Pancreas (tissue), 10 donors: ENCODE measurements at regions not wholly inside any gene's neighbourhood (a gene's known extent, or its start where the extent isn't known, plus 50 kb on each side); places are given as distances from the start of the nearest gene placed in this dataset.

ENCODE experiments used
- ATAC-seq, 4 donors: fragments of 200-7000 bp; cut with Tn5 transposase; one replicate each; pipeline versions ENCODE4 v1.8.0 to v1.9.1; 2020; ENCODE audit warnings: mild to moderate bottlenecking in 4 of 4, moderate library complexity in 4 of 4
- DNase-seq, 6 donors: peaks; one replicate each; pipeline ENCODE4 v3.0.0-alpha.2; 2020
- FAIRE-seq: peaks from 2 replicates; lab custom pipeline; 2012; peaks lifted over from hg19 to GRCh38; lab: Jason Lieb, UNC
- H3K27ac ChIP-seq, 4 donors: fragments of 200-600 bp; sonication (generic); 1 replicate in 3 of 4; 2 replicates in 1 of 4; pipeline versions ENCODE4 v1.5.0 to v1.8.0; 2020
- H3K27me3 ChIP-seq, 4 donors: fragments of 200-600 bp; one replicate each; pipeline ENCODE4 v1.8.0; 2021
- H3K36me3 ChIP-seq, 3 donors: fragments of 200-600 bp; sonication (generic) in 1 of 3; one replicate each; pipeline versions ENCODE4 v1.5.0 to v1.8.0; 2020 to 2021
- H3K4me1 ChIP-seq, 3 donors: fragments of 200-600 bp; one replicate each; pipeline ENCODE4 v1.8.0; 2021
- H3K4me3 ChIP-seq, 4 donors: fragments of 200-600 bp; sonication (generic) in 2 of 4; one replicate each; pipeline versions ENCODE4 v1.5.0 to v1.8.0; 2020 to 2021
- H3K9me3 ChIP-seq, 4 donors: fragments of 200-600 bp; one replicate each; pipeline ENCODE4 v1.8.0; 2021
- WGBS, 2 donors: extraction: QIAGEN DNeasy Blood & Tissue Kit; methylation state at CpG; one replicate each; pipeline ENCODE4 v1.1.7; 2013; 5-methylcytosine and 5-hydroxymethylcytosine counted together
- intact Hi-C, 3 donors: fragments of 100-400 bp; cut with DNase I; formaldehyde crosslinking; loops; one replicate each; pipeline versions ENCODE4 v1.11.1 to v1.14.2; 2022
- TF ChIP-seq, protein P1 (sequence below), 4 donors: fragments of 200-600 bp; sonication (generic) in 3 of 4; IDR thresholded peaks; one replicate each; pipeline versions ENCODE4 v1.5.0 to v1.8.0; 2021; ENCODE audit warnings: antibody characterized with exemption in 4 of 4
- donor health status: healthy with polysubstance abuse.
- donor health status: DM: no; HTN: no; CAD: no; lungs with moderate emphysema.
- donor health status: DM: no; HTN: no; CAD: no.
- donor health status: control.
- donor health status: control.
- donor health status: Bipolar disorder and iron deficiency.
- donor health status: DM: yes; HTN: yes; CAD: no.
- donor health status: DM: no; HTN: no; CAD: no.
- donor health status: DM: no; HTN: no; CAD: no.
- donor health status: DM: yes; HTN: yes; CAD: no.

DNA sequence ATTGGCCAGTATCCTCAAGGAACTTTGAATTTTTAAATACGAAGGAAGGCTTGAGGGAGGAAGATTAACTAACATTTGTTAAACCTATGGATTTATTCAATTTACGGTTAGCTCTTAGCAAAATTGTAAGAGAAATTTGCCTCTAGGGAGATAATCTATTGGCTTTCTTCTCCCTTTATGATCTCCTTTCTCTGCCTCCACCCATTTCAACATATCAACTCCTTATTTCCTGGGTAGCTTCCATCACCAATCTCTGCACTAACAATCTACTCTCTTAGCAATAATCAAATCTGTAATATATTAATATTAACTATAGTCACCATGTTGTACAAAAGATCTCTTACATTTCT is 233.9 kb upstream of the CSNK1A1L start:
- Histone ChIP-seq H3K36me3 (no peaks in the 10 kb centered on the region), H3K4me3 (no peak overlapping the region), H3K9me3 (no peaks in the 10 kb centered on the region), H3K4me1 (no peaks in the 10 kb centered on the region), H3K27me3 (no peaks in the 10 kb centered on the region), H3K27ac (no peak overlapping the region)
- no peak for FAIRE-seq
- whole genome bisulfite sequencing, 2 donors: 66 to 73% methylated on average over 2 of the region's 2 CpGs
- no peak for DNase-seq
- intact Hi-C loops: no loop called here
- TF ChIP-seq, protein P1, sequence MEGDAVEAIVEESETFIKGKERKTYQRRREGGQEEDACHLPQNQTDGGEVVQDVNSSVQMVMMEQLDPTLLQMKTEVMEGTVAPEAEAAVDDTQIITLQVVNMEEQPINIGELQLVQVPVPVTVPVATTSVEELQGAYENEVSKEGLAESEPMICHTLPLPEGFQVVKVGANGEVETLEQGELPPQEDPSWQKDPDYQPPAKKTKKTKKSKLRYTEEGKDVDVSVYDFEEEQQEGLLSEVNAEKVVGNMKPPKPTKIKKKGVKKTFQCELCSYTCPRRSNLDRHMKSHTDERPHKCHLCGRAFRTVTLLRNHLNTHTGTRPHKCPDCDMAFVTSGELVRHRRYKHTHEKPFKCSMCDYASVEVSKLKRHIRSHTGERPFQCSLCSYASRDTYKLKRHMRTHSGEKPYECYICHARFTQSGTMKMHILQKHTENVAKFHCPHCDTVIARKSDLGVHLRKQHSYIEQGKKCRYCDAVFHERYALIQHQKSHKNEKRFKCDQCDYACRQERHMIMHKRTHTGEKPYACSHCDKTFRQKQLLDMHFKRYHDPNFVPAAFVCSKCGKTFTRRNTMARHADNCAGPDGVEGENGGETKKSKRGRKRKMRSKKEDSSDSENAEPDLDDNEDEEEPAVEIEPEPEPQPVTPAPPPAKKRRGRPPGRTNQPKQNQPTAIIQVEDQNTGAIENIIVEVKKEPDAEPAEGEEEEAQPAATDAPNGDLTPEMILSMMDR (IDR thresholded peaks at IDR 0.05): no peak
- ATAC-seq: no peak

DNA sequence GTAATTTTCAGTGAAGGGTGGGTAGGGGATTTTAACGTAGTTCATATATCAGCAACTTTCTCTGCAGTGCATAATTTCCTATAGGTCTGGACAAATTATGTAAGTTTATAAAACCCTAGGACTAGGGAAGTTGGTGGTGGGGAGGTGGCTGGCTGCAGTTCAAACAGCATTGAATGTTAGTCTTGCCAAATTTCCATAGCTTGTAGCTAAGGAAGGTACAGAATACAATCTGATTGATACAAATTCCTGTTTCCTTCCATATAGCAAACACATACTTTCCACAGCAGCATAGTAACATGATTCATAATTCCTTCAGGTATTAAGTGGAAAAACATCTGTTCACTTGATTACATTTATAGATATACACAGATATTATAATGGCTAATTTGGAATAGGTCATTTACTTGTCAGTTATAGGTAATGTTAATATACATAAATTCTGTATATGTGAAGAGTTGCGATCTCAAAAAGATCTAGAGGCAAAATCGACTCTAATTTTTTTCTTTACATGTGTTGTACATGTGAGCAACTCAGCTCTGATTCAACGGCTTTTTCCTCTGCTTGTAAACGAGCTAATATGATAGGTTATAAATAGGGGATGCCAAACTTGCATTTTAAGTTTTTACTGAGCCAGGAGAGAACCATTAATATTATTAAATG is 233.4 kb upstream of the CSNK1A1L start:
- ATAC-seq: no peak
- H3K36me3 ChIP-seq: no peaks in the 10 kb centered on the region
- no peaks in the 10 kb centered on the region for H3K9me3 ChIP-seq
- H3K27ac ChIP-seq: no peak overlapping the region
- no peak for DNase-seq
- 33 to 58% methylated on average over 5 of the region's 5 CpGs for WGBS, 2 donors
- H3K4me3 ChIP-seq: no peak overlapping the region
- TF ChIP-seq, protein P1 (IDR thresholded peaks at IDR 0.05): no peak
- intact Hi-C loops: no loop called here
- no peak for FAIRE-seq
- no peaks in the 10 kb centered on the region for H3K27me3 ChIP-seq
- H3K4me1 ChIP-seq: no peaks in the 10 kb centered on the region

DNA sequence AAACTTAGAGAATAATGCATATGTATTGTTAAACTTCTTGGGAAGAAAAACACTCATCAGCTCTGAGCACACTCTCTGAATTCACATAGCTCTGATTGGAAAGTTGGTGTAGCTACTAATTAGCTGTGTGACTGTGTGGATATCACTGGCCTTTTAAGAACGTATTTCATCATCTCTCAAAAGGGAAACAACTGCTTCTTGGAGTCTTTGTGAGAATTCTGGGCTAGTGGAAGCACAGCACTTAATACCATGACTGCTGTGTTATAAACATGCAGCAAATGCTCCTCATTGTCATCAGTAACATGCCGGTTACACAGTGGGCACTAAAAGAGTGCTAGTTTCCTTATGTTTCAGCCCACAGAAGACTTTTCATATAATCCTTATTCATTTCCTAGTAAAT is 220.9 kb upstream of the CSNK1A1L start:
- Histone ChIP-seq H3K27me3 (no peaks in the 10 kb centered on the region), H3K9me3 (no peaks in the 10 kb centered on the region), H3K4me3 (no peak overlapping the region), H3K27ac (no peak overlapping the region), H3K36me3 (no peaks in the 10 kb centered on the region), H3K4me1 (no peaks in the 10 kb centered on the region)
- intact Hi-C loops: no loop called here
- no peak for ATAC-seq
- no peak for FAIRE-seq
- TF ChIP-seq, protein P1 (IDR thresholded peaks at IDR 0.05): no peak
- WGBS, 2 donors: 43 to 48% methylated on average over 2 of the region's 2 CpGs
- DNase-seq: no peak

DNA sequence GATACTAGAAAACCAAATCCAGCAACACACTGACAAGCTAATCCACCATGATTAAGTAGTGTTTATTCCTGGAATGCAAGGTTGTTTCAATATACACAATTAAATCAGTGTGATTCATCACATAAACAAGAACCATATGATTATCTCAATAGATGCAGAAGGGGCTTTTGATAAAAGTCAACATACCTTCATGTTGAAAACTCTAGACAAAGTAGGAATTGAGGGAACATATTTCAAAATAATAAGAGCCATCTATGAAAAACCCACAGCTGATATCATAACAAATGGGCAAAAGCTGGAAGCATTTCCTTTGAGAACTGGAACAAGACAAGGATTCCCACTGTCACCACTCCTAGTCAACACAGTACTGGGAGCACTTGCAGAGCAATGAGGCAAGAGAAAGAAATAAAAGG is 213.6 kb upstream of the CSNK1A1L start:
- Histone ChIP-seq H3K27me3 (no peaks in the 10 kb centered on the region), H3K4me1 (no peaks in the 10 kb centered on the region), H3K27ac (no peak overlapping the region), H3K36me3 (no peaks in the 10 kb centered on the region), H3K4me3 (no peak overlapping the region), H3K9me3 (no peaks in the 10 kb centered on the region)
- intact Hi-C loops: no loop called here
- TF ChIP-seq, protein P1 (IDR thresholded peaks at IDR 0.05): no peak
- FAIRE-seq: no peak
- DNase-seq: no peak
- no peak for ATAC-seq

DNA sequence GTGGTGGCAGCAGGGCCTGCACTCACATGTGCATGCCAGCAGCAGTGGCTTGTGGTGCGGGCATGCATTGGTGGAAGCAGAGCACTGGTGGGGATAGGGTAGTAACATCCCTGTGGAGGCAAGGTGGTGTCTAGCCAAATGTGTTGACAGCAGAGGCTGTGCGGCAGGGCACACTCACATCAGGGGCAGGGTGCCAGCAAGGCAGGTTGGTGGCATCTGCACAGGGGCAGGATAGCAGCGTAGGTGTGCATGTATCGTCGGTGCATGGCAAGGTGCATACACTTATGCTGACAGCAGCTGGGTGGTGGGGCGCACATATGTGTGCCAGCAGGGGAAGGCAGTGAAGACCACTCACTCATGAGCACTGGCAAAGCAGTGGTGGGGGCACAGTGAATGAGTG is 211.5 kb upstream of the CSNK1A1L start:
- no peaks in the 10 kb centered on the region for H3K27me3 ChIP-seq
- no peaks in the 10 kb centered on the region for H3K36me3 ChIP-seq
- intact Hi-C loops: no loop called here
- H3K27ac ChIP-seq: no peak overlapping the region
- TF ChIP-seq, protein P1 (IDR thresholded peaks at IDR 0.05): no peak
- WGBS, 2 donors: 73 to 91% methylated on average over 6 of the region's 6 CpGs
- H3K4me1 ChIP-seq: no peaks in the 10 kb centered on the region
- no peaks in the 10 kb centered on the region for H3K9me3 ChIP-seq
- DNase-seq (peak in 1 of 6 donors; percentile 50), FAIRE-seq (no peak), ATAC-seq (no peak)
- no peak overlapping the region for H3K4me3 ChIP-seq
